Head of caudate nucleus (tissue), 42 donors: ENCODE measurements at regions not wholly inside any gene's neighbourhood (a gene's known extent, or its start where the extent isn't known, plus 50 kb on each side); places are given as distances from the start of the nearest gene placed in this dataset.

Experiments
- DNase-seq, 42 donors: peaks; one replicate each; pipeline versions ENCODE4 v3.0.0 to v3.0.0-alpha.2; 2020 to 2021; ENCODE audit warnings: mixed read lengths in 7 of 42
- intact Hi-C: fragments of 100-400 bp; cut with DNase I; formaldehyde crosslinking; loops from one replicate; pipeline ENCODE4 v1.15.0; 2022

DNA sequence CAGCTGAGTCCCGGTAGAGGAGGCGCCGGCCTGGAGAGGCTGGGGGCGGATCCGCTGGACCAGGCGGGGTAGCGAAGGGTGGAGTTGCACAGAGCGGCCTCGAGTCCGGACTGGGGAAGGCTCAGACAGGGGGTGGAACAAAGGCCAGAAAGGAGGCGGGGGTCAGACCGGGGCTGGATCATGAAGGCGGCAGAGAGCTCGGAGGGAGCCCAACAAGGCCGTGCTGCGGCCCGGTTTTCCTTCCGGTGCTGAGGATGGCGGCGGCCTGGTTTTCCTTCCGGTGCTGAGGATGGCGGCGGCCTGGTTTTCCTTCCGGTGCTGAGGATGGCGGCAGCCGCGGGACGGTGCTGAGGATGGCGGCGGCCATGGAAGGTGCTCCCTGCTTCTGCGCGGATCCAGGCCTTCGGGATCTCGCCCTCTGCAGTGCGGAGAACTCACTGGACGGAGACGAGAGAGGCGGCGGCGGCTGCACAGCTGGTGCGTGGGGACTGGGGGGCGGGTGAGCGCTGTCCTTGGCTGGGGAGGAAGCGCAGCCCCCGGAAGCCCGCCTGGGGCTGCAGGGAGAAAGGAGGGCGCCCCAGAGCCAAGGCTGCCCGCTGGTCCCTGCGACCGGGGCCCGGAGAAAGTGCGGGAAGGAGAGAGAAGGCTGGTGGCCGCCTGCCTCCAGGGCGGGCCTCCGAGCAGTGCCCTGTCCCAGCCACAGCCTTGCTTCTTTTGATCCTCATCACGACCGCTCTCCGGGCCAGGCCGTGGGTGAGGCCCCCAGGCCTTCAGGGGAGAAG is 350.4 kb upstream of the B3GAT1 start:
- intact Hi-C loops: no loop called here
- DNase-seq: peak in 4 of 42 donors; percentile 6 to 42 (median 28)

GRCh38 chr11:134761926-134762247 is 349.8 kb upstream of the B3GAT1 start:
- peak in 1 of 42 donors; percentile 4 for DNase-seq
- intact Hi-C loops: no loop called here

- intact Hi-C loops: no loop called here
- DNase-seq: peak in 1 of 42 donors; percentile 3
Observed at GRCh38 chr11:134761386-134761785, 349.3 kb upstream of the B3GAT1 start.

DNA sequence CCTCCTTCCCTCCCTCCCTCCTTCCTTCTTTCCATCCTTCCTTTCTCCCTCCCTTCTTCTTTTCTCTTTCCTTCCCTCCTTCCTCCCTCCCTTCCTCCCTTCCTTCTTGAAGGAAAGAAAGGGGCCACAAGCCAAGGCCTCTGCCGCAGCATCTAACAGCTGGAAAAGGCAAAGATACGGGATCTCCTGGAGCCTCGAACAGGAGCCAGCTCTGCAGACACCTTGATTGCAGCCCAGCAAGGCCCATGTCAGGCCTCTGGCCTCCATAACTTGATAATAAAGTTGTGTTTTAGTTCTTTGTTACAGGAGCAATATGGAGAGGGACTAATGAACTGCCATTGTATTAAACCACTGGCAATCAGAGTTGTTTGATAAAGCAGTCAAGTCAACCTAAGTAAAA is 348.9 kb upstream of the B3GAT1 start:
- intact Hi-C loops: no loop called here

GRCh38 chr11:134760299-134760698 is 348.3 kb upstream of the B3GAT1 start:
- intact Hi-C loops: no loop called here
- no peak for DNase-seq

More for the DNA sequence above, 348.9 kb upstream of the B3GAT1 start:
- no peak for DNase-seq

DNA sequence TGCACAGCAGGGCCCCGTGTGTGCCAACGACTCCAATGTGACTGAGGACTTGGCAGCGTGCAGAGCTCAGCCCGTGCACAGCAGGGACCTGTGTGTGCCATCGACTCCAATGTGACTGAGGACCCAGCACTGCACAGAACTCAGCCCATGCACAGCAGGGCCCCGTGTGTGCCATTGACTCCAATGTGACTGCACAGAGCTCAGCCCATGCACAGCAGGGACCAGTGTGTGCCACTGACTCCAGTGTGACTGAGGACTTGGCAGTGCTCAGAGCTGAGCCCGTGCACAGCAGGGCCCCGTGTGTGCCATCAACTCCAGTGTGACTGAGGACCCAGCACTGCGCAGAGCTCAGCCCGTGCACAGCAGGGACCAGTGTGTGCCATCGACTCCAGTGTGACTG is 347.8 kb upstream of the B3GAT1 start:
- intact Hi-C loops: no loop called here
- no peak for DNase-seq

GRCh38 chr11:134759274-134759673 is 347.2 kb upstream of the B3GAT1 start:
- intact Hi-C loops: no loop called here
- no peak for DNase-seq

DNA sequence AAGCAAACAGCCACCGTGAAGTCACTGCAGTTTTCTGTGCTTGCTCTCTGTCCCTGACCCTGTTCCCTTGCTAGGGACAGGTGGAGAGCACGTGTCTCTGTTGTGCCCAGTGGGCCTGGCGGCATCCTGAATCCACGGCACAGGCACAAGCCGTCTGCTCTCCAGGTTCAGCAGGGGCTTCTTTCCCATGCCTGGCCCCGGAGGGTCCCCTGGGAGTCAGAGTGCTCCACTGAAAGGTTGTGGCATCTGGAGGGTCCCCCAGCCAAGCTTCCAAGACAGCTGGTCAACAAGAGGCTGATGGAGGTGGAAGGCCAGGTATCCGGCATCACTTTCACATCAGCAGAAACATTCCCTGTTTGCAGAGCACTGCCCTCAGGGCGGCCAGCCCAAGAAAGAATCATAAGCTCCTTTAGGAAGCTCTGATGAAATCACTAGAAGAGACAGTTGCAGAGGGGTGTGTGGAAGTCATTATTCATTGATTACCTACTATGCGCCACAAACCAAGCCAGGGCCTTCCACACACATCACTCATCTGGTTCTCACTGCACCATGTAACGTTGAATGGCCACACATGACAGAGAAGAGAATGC is 346.4 kb upstream of the B3GAT1 start:
- intact Hi-C loops: no loop called here

DNA sequence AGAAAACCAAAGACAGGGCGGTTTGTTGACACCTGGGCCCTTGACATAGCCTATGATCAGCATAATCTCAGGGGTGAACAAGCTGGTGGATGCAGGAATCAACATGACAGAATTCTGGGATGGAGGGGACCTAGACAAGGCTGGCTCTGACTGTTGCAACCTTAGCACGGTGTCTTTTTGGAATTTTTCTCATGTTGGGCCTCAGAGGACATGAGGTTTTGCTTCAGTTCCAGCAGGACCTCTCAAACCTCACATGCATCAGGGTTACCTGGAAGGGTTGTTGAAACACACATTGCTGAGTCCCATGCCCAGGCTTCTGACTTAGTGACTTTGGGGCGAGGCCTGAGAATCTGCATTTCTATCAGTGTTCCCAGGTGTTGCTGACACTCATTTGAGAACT is 345.6 kb upstream of the B3GAT1 start:
- intact Hi-C loops: no loop called here
- DNase-seq: no peak

More for the DNA sequence above, 346.4 kb upstream of the B3GAT1 start:
- DNase-seq: no peak

GRCh38 chr11:134756811-134757540 is 344.9 kb upstream of the B3GAT1 start:
- no peak for DNase-seq
- intact Hi-C loops: no loop called here

DNA sequence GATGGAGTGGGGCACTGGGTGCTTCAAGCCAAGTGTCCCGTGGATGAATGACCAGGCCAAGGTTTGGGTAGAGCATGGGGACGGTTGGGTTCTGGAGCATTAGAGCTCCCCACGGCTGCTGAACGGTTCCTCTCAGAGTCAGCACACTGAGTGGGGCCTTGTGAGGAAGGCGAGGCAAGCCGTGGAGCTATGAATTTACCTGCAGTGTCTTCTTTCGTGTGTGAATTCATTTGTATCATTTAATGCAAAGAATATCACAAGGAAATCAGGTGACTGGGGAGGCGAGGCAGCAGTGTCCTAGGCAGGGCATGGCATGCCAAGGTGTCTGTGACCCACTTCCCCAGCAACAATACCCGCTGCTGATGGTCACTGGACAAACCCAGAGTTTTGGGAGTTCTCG is 343.5 kb upstream of the B3GAT1 start:
- no peak for DNase-seq
- intact Hi-C loops: no loop called here

GRCh38 chr11:134754521-134755198 is 342.6 kb upstream of the B3GAT1 start:
- intact Hi-C loops: no loop called here

GRCh38 chr11:134753771-134754520 is 341.9 kb upstream of the B3GAT1 start:
- peak in 3 of 42 donors; percentile 21 to 37 (median 22) for DNase-seq
- intact Hi-C loops: no loop called here

More at GRCh38 chr11:134754521-134755198, 342.6 kb upstream of the B3GAT1 start:
- DNase-seq: no peak

- intact Hi-C loops: no loop called here
- DNase-seq: no peak
Observed at GRCh38 chr11:134752964-134753770, 341.1 kb upstream of the B3GAT1 start.

GRCh38 chr11:134752526-134752925 is 340.5 kb upstream of the B3GAT1 start:
- intact Hi-C loops: no loop called here
- peak in 1 of 42 donors; percentile 34 for DNase-seq

DNA sequence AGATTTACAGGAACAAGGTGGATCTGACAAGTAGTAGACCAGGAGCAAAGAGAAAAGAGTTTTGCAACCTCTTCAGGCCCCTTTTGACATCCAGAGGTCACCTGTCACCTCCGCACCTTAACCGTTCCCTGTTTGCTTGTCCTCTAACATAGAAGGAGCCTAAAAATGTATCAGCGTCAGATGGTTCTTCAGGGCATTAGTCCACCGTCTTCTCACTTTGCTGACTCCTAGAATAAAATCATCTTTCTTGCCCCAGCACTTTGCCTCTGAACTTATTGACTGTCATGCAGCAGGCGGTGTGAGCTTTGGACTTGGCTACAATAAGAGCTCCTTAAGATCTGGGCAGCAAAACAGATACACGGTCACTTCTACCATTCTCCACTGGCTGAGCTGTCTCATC is 339.7 kb upstream of the B3GAT1 start:
- intact Hi-C loops: no loop called here
- peak in 1 of 42 donors; percentile 34 for DNase-seq

DNA sequence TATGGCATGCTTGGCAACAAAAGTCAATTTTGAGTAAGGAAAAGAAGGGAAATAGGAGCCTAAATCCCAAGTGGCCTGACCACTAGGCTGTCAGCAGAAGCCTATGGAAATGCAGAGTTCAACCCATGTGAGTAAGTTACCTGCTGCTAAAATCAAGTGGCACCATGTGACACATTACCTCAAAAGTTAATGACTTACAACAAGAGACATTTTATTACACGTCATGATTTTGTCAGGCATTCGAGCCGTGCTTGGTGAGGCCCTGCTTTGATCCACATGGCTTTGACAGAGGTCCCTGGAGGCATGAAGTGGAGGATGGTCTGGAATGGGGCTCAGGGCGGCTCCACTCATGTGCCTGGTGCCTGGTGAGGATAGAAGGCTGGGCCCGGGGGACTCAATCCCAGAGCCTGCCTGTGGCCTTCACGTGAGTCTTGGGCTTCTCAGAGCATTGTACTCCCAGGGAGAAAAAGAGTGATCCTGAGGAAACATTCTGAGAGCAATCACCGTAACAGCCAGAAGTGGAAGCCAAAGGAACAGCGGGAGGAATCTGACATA is 339.1 kb upstream of the B3GAT1 start:
- DNase-seq: peak in 1 of 42 donors; percentile 38
- intact Hi-C loops: no loop called here

- DNase-seq: peak in 1 of 42 donors; percentile 39
- intact Hi-C loops: no loop called here
Observed at GRCh38 chr11:134750619-134751018, 338.6 kb upstream of the B3GAT1 start.
